Fibroblast of lung (primary cell): ENCODE measurements at regions not wholly inside any gene's neighbourhood (a gene's known extent, or its start where the extent isn't known, plus 50 kb on each side); places are given as distances from the start of the nearest gene placed in this dataset.

ENCODE experiments used
- CTCF ChIP-seq, 2 donors: IDR thresholded peaks in 1 of 2; conservative IDR thresholded peaks in 1 of 2; 1 replicate in 1 of 2; 2 replicates in 1 of 2; pipeline ENCODE4 v1.5.1; 2011 to 2012; ENCODE audit warnings: low read length in 2 of 2, control low read depth in 1 of 2, inconsistent platforms in 1 of 2, low read depth in 1 of 2, mild to moderate bottlenecking in 1 of 2
- EZH2 ChIP-seq: IDR thresholded peaks from 2 replicates; pipeline ENCODE4 v1.5.1; 2012; ENCODE audit warnings: low read length, control low read depth, mild to moderate bottlenecking; ENCODE audit errors: missing control alignments

GRCh38 chr6:141808662-141809061 is 324.1 kb upstream of the GJE1 start:
- TF ChIP-seq CTCF (conservative IDR thresholded peaks at IDR 0.05 in 1 of 2, IDR thresholded peaks at IDR 0.05 in 1 of 2; ENCODE audit: low read depth in 1 of 2, low read length in 2 of 2): no peak
- TF ChIP-seq EZH2: no peak
